Vagina (tissue), 2 donors: ENCODE measurements at regions not wholly inside any gene's neighbourhood (a gene's known extent, or its start where the extent isn't known, plus 50 kb on each side); places are given as distances from the start of the nearest gene placed in this dataset.

Experiments
- CTCF ChIP-seq, 3 experiments: fragments of 450-650 bp in 2 of 3; fragments of 200-600 bp in 1 of 3; sonication (generic) in 1 of 3; IDR thresholded peaks; one replicate each; pipeline ENCODE4 v1.5.1; 2017 to 2019; ENCODE audit warnings: antibody characterized with exemption in 3 of 3, mild to moderate bottlenecking in 2 of 3, moderate library complexity in 2 of 3
- POLR2A ChIP-seq, 2 donors: fragments of 450-650 bp; IDR thresholded peaks; one replicate each; pipeline ENCODE4 v1.6.1; 2017; ENCODE audit warnings: antibody characterized with exemption in 2 of 2, mild to moderate bottlenecking in 2 of 2, moderate library complexity in 2 of 2

DNA sequence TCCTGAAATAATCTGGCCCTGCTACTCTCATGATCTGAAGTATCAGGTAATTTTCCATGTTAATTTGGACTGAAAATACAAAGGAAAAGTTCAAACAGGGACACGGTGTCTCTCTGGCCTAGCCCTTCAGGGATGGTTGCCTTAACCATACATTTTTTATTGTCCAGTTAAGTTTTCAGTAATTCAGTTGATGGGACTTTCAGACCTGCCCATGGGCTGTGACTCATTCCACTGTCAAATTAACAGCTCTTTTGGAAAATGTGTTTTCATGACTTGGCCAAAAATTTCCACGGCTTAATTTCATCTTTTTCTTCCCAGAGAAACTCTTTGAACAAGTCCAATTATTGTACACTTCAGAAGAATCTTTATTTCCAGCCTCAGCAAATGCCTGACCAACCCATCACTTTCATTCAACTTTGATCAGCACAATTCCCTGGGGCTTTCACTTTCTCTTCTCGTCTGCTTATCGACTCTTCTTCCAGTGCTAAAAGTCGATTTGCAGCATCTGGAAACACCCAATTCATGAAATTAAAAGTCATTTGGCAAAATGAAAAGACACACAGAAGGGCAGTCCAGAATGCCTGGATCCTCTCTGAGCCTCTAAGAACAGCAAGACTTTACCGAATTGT, 293.9 kb downstream of the RAB28 start:
- TF ChIP-seq CTCF (IDR thresholded peaks at IDR 0.05) (no peak), POLR2A (IDR thresholded peaks at IDR 0.05) (no peak)
